ENCODE measurements at regions not wholly inside any gene's neighbourhood (a gene's known extent, or its start where the extent isn't known, plus 50 kb on each side); places are given as distances from the start of the nearest gene placed in this dataset.

DNA sequence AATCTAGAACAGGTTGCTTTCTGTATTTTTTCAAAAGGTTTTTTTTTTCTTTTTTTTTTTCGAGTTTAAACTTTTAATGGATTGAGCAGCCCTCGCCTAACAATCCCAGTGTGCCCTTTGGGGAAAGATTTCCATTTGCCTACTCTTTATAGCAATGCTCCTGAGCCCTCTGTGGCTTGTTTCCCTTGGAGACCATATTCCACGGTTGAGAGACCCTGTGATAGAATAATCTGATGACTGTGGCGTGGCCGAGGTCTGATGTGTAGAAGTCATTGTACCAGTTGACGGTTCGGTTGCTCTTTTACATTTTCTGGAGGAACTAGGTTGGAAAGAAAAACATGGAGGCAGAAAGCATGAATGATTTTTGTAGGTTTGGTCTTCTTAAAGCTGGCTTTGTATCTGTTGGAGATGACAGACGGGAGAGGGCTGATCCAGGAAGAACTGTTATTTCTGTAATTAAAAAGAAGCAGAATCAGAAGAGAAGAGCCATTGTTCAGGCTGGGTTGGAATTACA is 305.7 kb upstream of the NRIP1 start:
- no peak for DNase-seq (ENCODE audit: low read depth)

DNA sequence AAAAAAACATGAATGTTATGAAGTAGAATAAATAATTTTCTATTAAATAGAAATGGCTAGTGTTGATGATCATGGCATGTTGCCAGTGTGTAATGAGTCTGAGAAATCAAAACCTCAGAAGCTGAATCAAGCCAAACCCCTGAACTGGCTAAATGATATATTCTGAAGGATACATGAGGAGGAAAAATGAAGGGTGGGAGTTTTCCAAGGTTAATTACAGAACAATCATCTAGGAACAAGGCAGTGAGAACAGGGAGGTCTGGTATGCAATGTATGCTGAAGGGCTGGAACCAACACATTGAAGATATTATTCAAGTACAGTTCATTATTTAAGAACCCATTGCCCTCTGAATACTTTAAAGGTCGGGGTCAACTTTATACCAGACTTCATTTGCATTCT is 309.1 kb upstream of the NRIP1 start:
- no peak for DNase-seq (ENCODE audit: low read depth)

DNA sequence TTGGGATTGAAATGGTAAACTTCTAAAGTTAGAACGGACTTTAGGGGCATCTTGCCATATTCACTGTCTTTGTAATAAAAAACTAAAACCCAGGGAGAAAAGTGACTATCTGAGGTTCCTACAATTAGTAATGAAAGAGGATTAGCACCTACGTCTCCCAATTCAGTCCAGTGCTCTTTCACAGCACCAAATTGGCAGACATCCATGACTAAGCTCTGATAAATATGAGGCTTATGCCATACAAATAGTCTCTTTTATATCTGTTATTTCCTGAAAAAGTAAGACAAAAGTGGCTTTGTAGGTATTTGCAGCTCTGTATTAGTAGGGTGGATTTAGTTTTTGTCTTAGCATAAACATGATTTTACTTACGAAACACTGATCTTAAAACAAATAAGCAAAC is 315.0 kb upstream of the NRIP1 start:
- no peak for DNase-seq (ENCODE audit: low read depth)

DNA sequence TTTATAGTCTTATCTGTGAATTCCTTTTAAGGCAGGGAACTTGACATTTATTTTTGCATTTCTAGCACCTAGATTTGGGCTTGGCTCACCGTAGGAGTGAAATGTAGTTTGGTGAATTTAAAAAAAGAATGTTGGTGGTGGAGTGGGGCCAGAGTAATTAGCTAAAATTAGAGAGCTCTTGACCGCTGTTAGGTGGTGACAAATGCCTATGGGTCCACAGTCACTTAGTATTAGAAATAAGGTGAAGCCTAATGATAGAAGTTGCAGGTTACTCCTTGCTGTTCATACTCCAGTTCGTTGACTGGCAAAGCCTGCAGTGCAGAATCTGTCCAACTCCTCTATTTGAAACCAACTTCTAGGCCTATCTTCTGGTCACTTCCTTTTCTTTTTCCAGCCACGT is 318.8 kb upstream of the NRIP1 start:
- DNase-seq (ENCODE audit: low read depth) = no peak

DNA sequence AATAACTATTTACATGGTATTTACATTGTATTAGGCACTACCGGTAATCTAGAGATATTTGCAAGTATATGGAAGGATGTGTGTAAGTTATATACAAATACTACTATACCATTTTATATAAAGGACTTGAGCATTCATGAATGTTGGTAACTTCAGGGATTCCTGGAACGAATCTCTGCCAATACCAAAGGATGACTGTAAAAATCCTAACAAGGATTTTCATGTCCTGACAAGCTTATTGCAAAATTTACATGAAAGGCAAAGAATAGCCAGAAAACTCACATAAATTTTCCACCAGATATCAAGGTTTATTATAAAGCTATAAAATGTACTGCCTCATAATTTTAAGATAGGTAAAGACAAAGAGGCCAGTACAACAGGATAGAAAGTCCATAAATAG is 325.2 kb upstream of the NRIP1 start:
- no peak for DNase-seq (ENCODE audit: low read depth)

DNA sequence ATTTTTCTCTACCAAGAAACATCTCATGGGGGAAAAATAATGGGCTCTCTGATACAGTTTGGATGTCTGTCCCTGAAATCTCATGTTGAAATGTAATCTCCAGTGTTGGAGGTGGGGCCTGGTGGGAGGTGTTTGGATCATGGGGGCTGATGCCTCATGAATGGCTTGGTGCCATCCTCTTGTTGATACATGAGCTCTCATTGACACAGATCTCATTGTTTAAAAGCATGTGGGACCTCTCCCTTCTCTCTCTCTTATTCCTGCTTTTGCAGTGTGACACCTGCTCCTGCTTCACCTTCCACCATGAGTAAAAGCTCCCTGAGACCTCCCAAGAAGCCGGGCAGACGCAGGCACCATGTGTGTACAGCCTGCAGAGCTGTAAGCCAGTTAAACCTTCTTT is 332.5 kb upstream of the NRIP1 start:
- no peak for DNase-seq (ENCODE audit: low read depth)

DNA sequence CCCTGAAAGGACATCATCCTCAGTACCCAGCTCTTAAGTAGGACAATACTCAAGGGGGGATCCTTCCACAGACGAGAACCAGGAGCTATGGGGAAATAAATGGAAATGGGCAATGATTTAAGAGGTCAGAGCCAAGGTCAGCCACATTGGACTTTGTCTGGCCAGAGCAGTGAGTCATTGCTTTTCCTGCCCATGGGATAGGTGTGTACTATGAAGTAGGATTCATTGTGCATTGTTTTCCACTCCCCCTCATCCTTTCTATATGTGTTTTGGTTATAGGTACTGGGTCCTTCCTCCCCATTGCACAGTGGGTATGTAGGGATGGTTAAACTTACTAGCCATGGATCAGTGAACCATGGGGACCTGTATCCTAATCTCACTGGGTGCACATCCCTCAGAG is 328.9 kb upstream of the USP25 start:
- no peak for DNase-seq (ENCODE audit: low read depth)

DNA sequence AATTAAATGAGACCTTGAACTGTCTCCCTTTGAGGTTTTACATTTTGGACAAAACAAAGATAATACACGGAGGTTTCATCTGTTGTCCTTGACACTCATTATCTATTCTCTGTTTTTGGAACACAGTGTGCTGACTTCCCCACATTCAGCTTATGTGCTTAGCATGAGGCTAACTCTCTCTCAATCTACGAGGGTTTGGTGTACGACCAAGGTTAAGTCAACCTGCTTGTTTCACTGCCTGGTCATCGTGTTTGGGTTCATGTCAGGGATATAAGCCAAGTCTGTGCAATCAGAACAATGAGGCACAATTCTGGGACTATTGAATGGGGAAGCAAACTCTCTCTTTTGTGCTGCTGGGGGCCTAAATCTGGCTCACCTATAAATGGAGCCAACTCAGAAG is 328.5 kb upstream of the USP25 start:
- no peak for DNase-seq (ENCODE audit: low read depth)

DNA sequence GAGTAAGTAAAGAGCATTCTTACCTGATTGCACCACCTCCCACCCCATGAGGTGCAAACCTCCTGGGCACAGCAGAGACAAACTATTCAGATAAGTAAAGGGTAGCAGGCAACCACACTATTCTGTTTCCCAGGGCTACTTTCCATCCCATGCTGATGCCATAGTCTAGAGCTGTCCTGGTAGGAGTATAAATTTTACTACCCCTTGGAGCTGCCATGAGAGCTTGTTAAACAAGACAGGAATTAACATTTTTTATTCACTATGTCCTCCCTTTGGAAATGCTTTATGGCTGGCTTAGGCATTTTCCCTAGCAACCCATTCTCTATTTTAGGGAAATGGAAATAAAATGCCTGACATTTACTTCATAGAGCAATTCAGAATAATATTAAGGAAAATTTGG is 324.6 kb upstream of the USP25 start:
- DNase-seq (ENCODE audit: low read depth) = no peak

DNA sequence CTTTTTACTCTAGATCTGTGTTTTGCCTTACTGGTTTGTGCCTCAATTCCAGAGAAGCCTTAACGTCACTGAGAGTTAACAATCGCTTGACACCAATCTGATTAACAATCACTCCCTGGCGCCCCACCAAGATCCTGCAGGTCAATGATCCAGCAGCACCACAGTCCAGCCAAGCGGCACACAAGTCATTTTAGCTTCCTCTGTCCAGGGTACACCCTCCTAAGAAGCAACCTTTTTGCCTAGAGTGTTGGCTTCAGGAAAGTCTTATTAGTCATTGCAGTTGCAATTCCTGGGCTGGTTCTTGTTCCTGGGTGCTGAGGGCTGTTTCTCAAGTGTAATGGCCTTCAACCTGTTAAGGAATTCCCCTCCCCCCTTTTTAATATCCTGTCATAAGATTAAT is 323.0 kb upstream of the USP25 start:
- DNase-seq (ENCODE audit: low read depth) = no peak

DNA sequence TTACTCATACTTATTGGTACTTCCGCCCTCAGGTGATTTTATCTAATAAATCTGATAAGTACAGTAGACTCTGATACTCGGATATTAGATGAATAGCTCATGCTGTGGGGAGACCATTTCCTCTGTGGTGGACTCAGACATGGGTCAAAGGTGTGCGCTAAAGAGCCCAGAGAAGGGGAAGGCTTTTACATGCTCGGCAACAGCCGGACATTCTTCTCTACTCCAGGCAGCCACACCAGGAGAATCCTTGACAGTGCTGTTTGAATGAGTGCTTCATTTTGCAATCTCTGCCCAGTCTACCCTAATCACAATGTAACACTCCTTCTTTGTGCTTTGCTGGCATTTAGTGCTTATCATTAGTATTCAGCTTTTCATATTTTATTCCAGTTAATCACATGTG is 322.2 kb upstream of the USP25 start:
- no peak for DNase-seq (ENCODE audit: low read depth)

DNA sequence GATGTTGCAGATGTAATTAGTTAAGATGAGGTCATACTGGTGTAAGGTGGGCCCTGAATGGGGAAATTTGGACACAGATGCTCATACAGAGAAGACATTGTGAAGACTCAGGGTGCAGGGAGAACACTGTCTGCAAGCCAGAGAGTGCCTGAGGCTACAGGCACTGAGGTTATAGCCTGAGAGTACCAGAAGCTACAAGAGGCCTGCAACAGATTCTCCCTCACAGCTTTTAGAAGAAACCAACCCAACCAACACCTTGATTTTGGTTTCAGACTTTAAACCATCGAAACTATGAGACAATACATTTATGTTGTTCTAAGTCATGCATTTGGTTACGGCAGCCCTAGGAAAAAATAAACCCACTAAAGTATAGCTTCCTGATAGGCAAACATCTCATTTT is 321.7 kb upstream of the USP25 start:
- no peak for DNase-seq (ENCODE audit: low read depth)

DNA sequence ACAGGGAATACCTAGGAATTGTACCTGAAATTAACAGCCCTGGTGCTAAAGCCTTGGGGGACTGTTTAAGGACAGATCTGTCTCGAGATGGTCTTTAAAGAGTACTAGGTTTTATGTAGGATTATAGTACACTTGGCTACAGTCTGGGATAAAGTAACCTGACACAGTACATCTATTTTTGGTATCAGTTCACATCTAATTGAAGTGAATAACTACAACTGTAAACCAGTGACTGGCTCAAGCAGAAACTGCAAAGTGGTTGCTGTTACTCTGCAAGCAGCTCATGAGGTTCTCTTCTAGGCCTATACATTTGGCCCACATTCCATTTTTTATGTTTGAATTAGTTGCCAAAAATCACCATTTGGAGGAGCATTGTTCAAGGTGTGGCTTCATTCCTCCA is 320.8 kb upstream of the USP25 start:
- no peak for DNase-seq (ENCODE audit: low read depth)

DNA sequence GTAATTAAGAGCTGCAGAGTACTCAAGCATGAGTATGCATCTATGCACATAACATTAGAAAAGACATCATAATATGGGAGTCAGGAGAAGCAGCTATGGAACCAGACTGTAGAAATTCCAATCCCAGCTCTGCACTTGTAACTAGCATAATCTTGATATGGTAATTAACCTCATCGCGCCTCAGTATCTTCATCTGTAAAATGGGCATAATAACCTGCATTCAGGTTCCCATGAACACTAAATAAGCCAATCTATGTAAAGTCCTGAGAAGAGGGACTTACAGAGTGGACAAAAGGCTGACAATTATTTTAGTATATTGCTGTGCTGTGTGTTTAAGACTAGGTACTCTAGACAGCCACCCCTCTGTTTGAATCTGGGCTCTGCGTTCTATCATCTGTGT is 318.9 kb upstream of the USP25 start:
- no peak for DNase-seq (ENCODE audit: low read depth)

DNA sequence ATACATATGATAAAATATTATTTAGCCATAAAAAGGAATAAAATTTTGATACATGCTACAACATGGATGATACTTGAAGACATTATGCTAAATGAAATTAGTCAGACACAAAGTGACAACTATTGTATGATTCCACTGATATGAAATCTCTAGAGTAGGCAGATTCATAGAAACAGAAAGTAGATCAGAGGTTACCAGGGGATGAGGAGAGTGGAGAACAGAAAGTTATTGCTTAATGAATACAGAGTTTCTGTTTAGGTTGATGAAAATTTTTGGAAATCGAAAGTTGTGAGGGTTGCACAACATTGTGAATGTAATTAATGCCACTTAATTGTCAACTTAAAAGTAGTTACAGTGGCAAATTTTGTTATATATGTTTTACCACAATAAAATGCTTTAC is 315.7 kb upstream of the USP25 start:
- no peak for DNase-seq (ENCODE audit: low read depth)

DNA sequence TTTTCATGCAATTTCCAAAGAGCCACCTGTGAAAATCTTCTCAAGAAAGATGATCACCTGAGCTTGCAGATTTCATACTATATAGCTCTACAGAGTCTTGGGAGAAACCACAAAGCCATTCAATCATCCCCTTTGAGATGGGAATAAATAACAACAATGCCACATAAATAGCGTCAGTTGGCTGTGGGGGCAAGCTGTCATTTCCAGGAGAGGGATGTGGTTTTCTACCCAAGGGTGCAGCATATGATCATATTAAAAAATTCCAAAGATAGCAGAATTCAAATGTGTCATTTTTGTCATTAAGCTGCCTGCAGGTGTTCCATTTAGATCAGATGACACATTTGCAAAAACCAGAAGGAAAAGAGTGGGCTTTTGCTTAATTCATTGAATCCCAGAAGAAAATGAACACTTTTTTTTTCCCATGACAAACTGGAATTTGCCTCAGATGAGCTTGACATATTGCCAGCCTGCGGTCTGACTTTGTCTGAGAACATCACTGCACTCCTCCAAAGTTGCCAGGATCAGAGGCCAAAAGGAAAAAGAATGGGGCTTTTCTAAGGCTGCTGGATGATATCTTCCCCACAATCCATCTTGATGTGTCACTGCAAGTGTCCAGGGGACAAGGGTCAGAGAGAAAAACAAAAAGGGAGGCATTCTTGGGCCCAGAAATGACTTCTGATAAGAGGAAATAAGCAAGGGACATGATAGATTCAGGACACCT is 314.1 kb upstream of the USP25 start:
- DNase-seq (ENCODE audit: low read depth) = no peak

DNA sequence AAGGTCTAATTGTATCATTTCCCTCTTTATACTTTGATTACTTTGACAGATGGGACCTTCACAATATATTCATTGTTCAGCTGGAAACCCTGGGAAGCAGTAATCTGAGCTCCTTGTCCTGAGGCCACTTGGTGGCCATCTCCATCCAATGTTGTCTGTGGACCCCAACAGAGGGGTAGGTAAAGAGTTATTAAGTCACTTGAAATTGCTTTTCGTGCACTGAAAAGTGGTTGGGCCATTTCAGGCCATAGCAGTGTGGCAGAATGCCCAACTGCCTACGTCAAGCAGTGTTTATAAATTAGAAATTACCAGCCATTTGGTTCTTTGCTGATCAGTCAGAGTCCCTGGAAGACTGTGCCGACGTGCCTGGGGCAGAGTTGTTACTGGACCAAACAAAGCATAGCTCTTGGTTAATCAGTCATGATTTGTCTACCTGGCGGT is 308.3 kb upstream of the USP25 start:
- DNase-seq (ENCODE audit: low read depth) = no peak

DNA sequence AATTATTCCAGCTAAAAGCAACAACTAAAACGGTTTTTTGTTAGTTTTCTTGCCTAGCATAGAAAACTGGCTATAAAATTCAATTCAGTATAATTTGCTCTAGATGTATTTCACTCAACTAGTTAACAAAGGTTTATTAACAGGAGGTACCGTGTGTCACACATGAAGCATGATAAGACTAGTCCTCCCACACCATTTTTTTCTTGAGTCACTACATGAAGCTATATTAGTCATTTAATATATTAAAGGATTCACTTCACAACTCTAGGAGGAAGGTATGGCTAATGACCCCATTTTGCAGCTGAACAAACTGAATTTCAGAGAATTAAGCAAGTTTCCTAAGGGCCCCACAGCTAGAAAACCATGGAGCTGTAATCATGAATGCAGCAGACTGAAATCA is 307.8 kb upstream of the USP25 start:
- no peak for DNase-seq (ENCODE audit: low read depth)

DNA sequence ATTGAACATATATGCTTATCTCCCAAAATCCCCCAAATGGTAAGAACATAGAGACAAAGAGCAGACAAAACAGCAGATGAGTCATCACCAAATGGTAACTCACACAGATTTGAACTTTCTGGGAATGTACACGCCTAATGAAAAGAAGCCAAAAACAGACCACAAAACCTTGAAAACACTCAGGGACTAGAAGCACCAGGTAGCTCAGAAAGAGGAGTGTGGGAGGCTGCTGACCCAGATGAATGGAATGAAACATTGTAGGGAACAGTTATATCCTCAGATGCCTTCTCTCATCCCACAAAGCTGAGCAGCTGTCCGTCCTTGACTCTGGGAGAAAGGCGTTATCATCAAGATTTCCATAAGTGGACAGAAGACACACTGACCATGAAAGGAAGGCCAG is 307.0 kb upstream of the USP25 start:
- DNase-seq (ENCODE audit: low read depth) = no peak

DNA sequence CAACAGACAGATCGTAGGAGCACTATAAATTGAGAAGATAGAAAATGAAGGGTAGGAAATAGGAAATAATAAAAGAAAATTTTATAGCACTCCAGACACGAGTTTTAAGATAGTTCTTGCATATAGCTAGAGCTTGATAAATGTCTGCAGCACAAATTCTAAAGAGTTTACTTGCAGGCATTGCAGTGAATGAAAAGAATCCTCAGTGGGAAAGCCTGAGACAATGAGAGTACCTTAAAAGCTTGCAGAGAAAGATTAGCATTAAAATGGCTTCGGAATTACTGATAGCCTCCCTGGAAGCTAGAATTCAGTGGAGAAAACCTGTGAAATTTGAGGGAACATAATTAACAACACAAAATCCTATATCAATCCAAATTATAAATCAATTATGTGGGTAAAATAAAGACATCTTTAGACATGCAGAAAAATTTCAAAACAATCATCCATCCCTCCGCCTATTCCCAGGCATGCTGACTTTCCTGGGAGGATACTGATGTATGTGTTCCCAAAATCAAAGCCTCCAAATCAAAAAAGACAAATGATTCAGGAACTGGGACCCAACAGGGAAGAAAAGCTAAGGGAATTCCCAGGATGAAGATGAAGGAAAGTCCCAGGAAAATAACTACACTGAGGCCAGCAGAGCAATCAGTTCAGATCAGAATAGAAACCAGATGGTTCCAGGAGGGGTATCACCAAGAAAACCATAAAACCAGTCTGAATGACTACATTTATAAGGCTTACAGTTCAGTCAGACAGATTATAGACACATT is 305.9 kb upstream of the USP25 start:
- no peak for DNase-seq (ENCODE audit: low read depth)

DNA sequence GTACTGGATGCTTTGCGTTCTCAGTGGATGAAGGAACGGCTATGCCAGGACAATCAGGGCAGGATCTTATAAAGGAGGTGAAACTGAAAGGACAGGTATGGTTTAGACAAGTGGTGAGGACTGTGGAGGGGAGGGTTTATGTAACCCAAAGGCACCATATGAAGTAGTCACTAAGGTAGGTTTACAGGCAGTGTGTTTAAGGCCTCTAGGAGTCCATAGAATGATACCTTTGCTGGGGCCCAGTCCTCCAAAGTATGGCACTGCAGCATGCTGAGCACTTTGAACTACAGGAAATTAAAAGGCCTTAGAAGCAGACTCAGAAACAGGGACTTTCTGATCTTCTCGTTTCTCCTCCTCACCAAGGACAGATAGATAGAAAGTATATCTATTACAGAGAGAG is 304.7 kb upstream of the USP25 start:
- no peak for DNase-seq (ENCODE audit: low read depth)

DNA sequence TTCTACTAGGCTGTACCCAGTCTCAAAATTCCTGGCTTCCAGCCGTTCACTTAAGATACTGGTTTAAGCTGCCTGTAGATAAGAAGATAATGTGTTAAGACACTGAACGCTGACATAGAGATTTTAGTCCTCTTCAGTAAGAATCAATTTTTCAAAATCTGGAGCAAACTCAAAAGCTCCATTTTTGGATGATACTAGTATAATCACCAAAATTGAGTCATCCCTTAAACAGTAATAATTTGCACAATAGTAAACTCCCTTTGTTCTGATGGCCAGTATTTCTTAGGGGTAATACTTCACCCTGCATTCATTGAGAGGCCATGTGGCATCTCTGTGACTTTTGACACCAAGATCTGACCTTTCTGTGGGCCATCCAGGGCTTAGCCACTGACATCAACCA is 299.8 kb upstream of the USP25 start:
- no peak for DNase-seq (ENCODE audit: low read depth)

DNA sequence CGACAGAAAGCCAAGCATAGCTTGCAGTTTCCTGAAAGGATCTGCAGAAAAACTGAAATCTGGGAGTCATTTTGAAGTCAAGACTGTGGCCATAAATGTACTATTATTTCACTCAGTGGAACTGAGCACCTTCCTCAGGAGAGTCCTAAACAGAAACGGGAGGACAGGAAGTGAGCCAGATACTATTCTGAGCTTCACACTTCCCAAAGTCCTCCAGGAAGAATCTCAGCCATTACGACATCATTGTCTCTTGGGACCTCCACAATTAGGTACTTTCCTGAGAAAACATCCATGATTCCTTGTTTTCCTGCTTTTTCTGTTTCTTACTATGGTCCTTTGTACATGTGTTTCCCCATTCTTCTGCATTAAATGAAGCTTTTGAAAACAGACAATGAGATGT is 299.2 kb upstream of the USP25 start:
- DNase-seq (ENCODE audit: low read depth) = no peak

DNA sequence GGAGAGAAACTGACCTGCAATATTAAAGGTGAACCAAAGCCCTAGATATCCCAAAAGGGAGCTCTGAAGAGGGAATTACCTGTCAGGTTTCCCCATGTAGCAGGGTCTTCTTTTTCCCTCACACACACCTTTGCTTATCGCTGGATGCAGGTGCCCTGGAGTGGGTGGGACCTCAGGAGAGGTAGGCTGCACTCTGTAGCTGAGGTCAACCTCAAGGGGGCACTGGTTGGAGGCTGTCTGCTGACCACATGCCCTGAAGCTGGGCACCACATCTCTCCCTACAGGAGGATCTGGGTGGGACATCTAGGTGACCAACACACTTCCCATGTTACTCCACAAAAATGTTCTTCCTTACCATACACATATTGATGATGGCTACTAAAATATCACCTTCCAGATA is 298.7 kb upstream of the USP25 start:
- DNase-seq (ENCODE audit: low read depth) = no peak
